ENCODE measurements at regions not wholly inside any gene's neighbourhood (a gene's known extent, or its start where the extent isn't known, plus 50 kb on each side); places are given as distances from the start of the nearest gene placed in this dataset.

DNA sequence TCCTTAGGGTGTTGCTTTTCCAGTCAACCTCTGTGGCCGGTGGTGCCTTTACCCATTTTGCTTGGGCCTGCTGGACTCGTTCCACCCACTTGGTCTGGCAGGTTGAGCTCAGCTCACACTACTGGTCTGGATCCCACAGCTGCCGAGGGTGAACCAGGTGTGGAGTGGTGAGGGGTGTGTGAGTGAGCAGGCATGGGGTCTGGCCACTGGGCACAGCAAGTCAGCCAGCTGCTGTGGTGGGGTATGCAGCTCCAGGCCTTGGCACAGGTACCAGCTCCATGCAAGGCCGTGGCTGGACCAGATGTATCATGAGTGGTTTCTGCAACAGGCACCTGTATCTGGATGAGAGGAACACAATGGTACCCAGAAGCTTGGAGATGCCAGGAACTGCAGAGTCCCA is 277.6 kb upstream of the KLHL1 start:
- no peak for DNase-seq (ENCODE audit: unreplicated experiment)
- H3K36me3 Mint-ChIP-seq (ENCODE audit: insufficient read depth, unreplicated experiment): no peaks in the 10 kb centered on the region
- no peak overlapping the region for H3K27ac Mint-ChIP-seq (ENCODE audit: low read depth, unreplicated experiment)
- H3K4me3 Mint-ChIP-seq (ENCODE audit: unreplicated experiment): no peak overlapping the region
- H3K9me3 Mint-ChIP-seq (ENCODE audit: unreplicated experiment): no peaks in the 10 kb centered on the region
- intact Hi-C loops (cut with micrococcal nuclease): no loop called here
- TF ChIP-seq, protein P1, sequence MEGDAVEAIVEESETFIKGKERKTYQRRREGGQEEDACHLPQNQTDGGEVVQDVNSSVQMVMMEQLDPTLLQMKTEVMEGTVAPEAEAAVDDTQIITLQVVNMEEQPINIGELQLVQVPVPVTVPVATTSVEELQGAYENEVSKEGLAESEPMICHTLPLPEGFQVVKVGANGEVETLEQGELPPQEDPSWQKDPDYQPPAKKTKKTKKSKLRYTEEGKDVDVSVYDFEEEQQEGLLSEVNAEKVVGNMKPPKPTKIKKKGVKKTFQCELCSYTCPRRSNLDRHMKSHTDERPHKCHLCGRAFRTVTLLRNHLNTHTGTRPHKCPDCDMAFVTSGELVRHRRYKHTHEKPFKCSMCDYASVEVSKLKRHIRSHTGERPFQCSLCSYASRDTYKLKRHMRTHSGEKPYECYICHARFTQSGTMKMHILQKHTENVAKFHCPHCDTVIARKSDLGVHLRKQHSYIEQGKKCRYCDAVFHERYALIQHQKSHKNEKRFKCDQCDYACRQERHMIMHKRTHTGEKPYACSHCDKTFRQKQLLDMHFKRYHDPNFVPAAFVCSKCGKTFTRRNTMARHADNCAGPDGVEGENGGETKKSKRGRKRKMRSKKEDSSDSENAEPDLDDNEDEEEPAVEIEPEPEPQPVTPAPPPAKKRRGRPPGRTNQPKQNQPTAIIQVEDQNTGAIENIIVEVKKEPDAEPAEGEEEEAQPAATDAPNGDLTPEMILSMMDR (IDR thresholded peaks at IDR 0.05; ENCODE audit: unreplicated experiment): no peak
- peaks cover 15% of the 10 kb centered on the region for H3K27me3 Mint-ChIP-seq (ENCODE audit: insufficient read depth, unreplicated experiment)
- POLR2A ChIA-PET: no interaction called here
- no peaks in the 10 kb centered on the region for H3K4me1 Mint-ChIP-seq (ENCODE audit: insufficient read depth, unreplicated experiment)
- CTCF ChIA-PET: interaction anchor here (0.6 to 1.2 kb wide), 2 partner anchors 31 to 288 kb away, joined by 3 to 5 read pairs; no protein-coding TSS in a partner anchor
- BruUV-seq (replicated peaks): no TSS peak

- no TSS peak for BruUV-seq (replicated peaks)
- intact Hi-C loops (cut with micrococcal nuclease): no loop called here
- DNase-seq (ENCODE audit: unreplicated experiment): no peak
- H3K4me3 Mint-ChIP-seq (ENCODE audit: unreplicated experiment): no peak overlapping the region
- TF ChIP-seq, protein P1 (IDR thresholded peaks at IDR 0.05; ENCODE audit: unreplicated experiment): no peak
- peaks cover 11% of the 10 kb centered on the region for H3K27me3 Mint-ChIP-seq (ENCODE audit: insufficient read depth, unreplicated experiment)
- CTCF ChIA-PET: no interaction called here
- H3K36me3 Mint-ChIP-seq (ENCODE audit: insufficient read depth, unreplicated experiment): no peaks in the 10 kb centered on the region
- POLR2A ChIA-PET: no interaction called here
- H3K4me1 Mint-ChIP-seq (ENCODE audit: insufficient read depth, unreplicated experiment): no peaks in the 10 kb centered on the region
- no peaks in the 10 kb centered on the region for H3K9me3 Mint-ChIP-seq (ENCODE audit: unreplicated experiment)
- H3K27ac Mint-ChIP-seq (ENCODE audit: low read depth, unreplicated experiment): no peak overlapping the region
These were observed 275.9 kb upstream of the KLHL1 start for GRCh38 chr13:70384156-70384555.

DNA sequence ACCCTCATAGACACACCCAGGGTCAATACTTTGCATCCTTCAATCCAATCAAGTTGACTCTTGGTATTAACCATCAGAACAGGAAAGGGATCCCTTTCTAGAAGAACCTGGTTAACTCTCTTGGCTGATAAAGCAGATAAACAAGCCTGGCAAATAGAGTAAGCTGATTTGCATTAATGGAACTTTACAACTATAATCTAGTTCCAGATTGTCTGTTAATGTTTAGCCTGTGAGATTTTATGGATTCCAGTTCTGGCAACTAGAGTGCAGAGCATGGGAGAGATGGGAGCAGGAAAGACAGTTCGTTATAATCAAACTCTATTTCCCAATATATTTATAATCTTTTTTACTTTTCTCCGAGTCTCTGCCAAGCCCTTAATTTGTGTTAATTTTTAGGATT is 272.6 kb upstream of the KLHL1 start:
- no peak for DNase-seq (ENCODE audit: unreplicated experiment)
- Mint-ChIP-seq H3K4me3 (ENCODE audit: unreplicated experiment) (no peak overlapping the region), H3K4me1 (ENCODE audit: insufficient read depth, unreplicated experiment) (no peaks in the 10 kb centered on the region), H3K27ac (ENCODE audit: low read depth, unreplicated experiment) (no peak overlapping the region), H3K9me3 (ENCODE audit: unreplicated experiment) (no peaks in the 10 kb centered on the region), H3K36me3 (ENCODE audit: insufficient read depth, unreplicated experiment) (no peaks in the 10 kb centered on the region), H3K27me3 (ENCODE audit: insufficient read depth, unreplicated experiment) (peaks cover 33% of the 10 kb centered on the region)
- ChIA-PET CTCF (no interaction called here), POLR2A (no interaction called here)
- intact Hi-C loops (cut with micrococcal nuclease): no loop called here
- no TSS peak for BruUV-seq (replicated peaks)
- TF ChIP-seq, protein P1 (IDR thresholded peaks at IDR 0.05; ENCODE audit: unreplicated experiment): no peak

DNA sequence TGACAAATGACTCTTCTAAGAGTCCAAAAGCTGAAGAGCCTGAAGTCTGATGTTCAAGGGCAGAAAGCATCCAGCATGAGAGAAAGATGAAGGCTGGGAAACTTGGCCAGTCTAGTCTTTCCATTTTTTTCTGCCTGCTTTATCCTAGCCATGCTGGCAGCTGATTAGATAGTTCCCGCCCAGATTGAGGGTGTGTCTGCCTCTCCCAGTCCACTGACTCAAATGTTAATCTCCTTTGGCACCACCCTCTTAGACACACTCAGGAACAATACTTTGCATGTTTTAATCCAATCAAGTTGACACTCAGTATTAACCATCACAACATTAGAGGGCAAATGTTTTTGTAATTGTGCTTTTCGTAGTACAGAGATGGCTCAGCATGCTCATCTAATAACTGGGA is 267.5 kb upstream of the KLHL1 start:
- intact Hi-C loops (cut with micrococcal nuclease): no loop called here
- no TSS peak for BruUV-seq (replicated peaks)
- Mint-ChIP-seq H3K9me3 (ENCODE audit: unreplicated experiment) (no peaks in the 10 kb centered on the region), H3K4me3 (ENCODE audit: unreplicated experiment) (no peak overlapping the region), H3K27ac (ENCODE audit: low read depth, unreplicated experiment) (no peak overlapping the region), H3K27me3 (ENCODE audit: insufficient read depth, unreplicated experiment) (peaks cover 58% of the 10 kb centered on the region), H3K36me3 (ENCODE audit: insufficient read depth, unreplicated experiment) (no peaks in the 10 kb centered on the region), H3K4me1 (ENCODE audit: insufficient read depth, unreplicated experiment) (no peaks in the 10 kb centered on the region)
- TF ChIP-seq, protein P1 (IDR thresholded peaks at IDR 0.05; ENCODE audit: unreplicated experiment): no peak
- no peak for DNase-seq (ENCODE audit: unreplicated experiment)
- ChIA-PET POLR2A (no interaction called here), CTCF (no interaction called here)

All from MCF 10A (cell line).